HG03442 (cell line): ENCODE measurements at regions not wholly inside any gene's neighbourhood (a gene's known extent, or its start where the extent isn't known, plus 50 kb on each side); places are given as distances from the start of the nearest gene placed in this dataset.
"Not testable (repeated sequence)": the region's sequence is repeated elsewhere in the genome, so short reads cannot be mapped to it uniquely, and the experiment has no call there.

Experiments
- ATAC-seq: cut with Tn5 transposase; IDR thresholded peaks from one replicate; pipeline ENCODE4 v1.9.1; 2021; ENCODE audit warnings: mild to moderate bottlenecking, moderate library complexity; ENCODE audit not compliant: unreplicated experiment

- ATAC-seq = not testable (repeated sequence)
These were observed 5507.7 kb upstream of the TPTE start for GRCh38 chr21:5013455-5014304.

- not testable (repeated sequence) for ATAC-seq
These were observed 5506.2 kb upstream of the TPTE start for GRCh38 chr21:5015187-5015586.

- ATAC-seq = peak; percentile 33
These were observed 5502.3 kb upstream of the TPTE start for GRCh38 chr21:5019120-5019519.

GRCh38 chr21:5021815-5022214 is 5499.6 kb upstream of the TPTE start:
- peak; percentile 26 for ATAC-seq

GRCh38 chr21:5022254-5022653 is 5499.1 kb upstream of the TPTE start:
- ATAC-seq = peak; percentile 33

GRCh38 chr21:5022748-5023147 is 5498.6 kb upstream of the TPTE start:
- ATAC-seq = not testable (repeated sequence)

GRCh38 chr21:5035147-5035546 is 5486.2 kb upstream of the TPTE start:
- not testable (repeated sequence) for ATAC-seq

- not testable (repeated sequence) for ATAC-seq
These were observed 5485.8 kb upstream of the TPTE start for GRCh38 chr21:5035587-5035986.

GRCh38 chr21:5037606-5038331 is 5483.6 kb upstream of the TPTE start:
- ATAC-seq = not testable (repeated sequence)

- ATAC-seq = not testable (repeated sequence)
These were observed 5481.5 kb upstream of the TPTE start for GRCh38 chr21:5039926-5040325.

- not testable (repeated sequence) for ATAC-seq
These were observed 5478.8 kb upstream of the TPTE start for GRCh38 chr21:5042583-5042982.

GRCh38 chr21:5044812-5045211 is 5476.6 kb upstream of the TPTE start:
- not testable (repeated sequence) for ATAC-seq

GRCh38 chr21:5051303-5052018 is 5469.9 kb upstream of the TPTE start:
- not testable (repeated sequence) for ATAC-seq

- ATAC-seq = not testable (repeated sequence)
These were observed 5466.2 kb upstream of the TPTE start for GRCh38 chr21:5055027-5055754.

- ATAC-seq = peak; percentile 43
These were observed 5465.1 kb upstream of the TPTE start for GRCh38 chr21:5055996-5056962.

GRCh38 chr21:5057077-5057476 is 5464.3 kb upstream of the TPTE start:
- not testable (repeated sequence) for ATAC-seq

- not testable (repeated sequence) for ATAC-seq
These were observed 5460.9 kb upstream of the TPTE start for GRCh38 chr21:5060364-5061083.

- not testable (repeated sequence) for ATAC-seq
These were observed 5456.7 kb upstream of the TPTE start for GRCh38 chr21:5064581-5065142.
